H1 (cell line): ENCODE measurements at regions not wholly inside any gene's neighbourhood (a gene's known extent, or its start where the extent isn't known, plus 50 kb on each side); places are given as distances from the start of the nearest gene placed in this dataset.

Experiments
- SIRT6 ChIP-seq: IDR thresholded peaks from one replicate; pipeline ENCODE4 v1.7.1; 2012; ENCODE audit warnings: low read length, inconsistent platforms
- YY1 ChIP-seq: IDR thresholded peaks from 2 replicates; pipeline ENCODE4 v1.6.1; 2011; ENCODE audit warnings: low read depth, mild to moderate bottlenecking, low read length
- TF ChIP-seq, protein P1 (sequence below), 3 experiments: IDR thresholded peaks; 1 replicate in 2 of 3; 2 replicates in 1 of 3; pipeline versions ENCODE4 v1.5.1 to v1.6.1; 2011; ENCODE audit warnings: low read length in 3 of 3, mild to moderate bottlenecking in 3 of 3, inconsistent platforms in 2 of 3, low read depth in 1 of 3, moderate library complexity in 1 of 3; ENCODE audit not compliant: insufficient read depth in 1 of 3; ENCODE audit errors: control extremely low read depth in 1 of 3

DNA sequence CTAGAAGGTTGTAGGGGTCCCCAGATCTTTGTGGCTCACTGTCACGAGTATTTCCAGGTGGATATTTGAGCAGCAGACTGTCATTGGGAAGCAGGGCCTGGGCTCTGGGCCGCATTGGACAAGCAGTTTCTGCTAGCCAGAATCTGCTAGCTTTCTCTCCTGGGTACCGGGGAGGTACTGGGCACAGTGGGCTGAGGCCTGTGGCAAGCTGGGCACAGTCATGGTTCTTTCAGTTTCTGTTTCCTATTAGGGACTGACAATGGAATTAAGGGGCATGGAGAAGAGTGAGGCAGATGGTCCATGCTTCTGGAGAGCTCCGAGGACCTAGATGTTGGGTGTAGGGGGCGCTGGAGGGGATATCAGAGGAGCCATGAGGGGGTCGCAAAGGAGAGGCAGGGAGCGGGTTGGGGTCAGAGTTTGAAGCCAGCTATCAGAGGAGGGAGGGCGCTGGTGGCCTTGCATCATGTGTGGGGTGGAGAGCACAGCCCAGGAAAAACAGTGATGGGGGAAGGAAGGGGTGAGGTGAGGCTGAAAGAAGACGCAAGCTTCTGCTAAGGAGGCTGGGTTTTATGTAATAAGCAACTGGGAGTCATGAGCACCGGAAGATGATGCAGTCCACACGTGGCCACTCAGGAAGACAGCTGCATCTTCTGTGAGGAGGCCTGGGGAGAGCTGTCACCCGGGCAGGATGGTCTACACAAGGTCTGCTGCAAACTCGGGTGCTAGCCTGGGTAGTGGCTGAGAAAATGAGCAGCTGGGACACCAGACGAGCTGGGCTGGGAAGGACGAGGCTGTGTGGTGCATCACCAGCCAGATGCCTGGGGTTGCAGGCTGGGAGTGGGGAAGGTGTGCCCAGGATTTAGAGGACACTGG lies 72.7 kb downstream of the IER5 start (continued):
- TF ChIP-seq, protein P1, sequence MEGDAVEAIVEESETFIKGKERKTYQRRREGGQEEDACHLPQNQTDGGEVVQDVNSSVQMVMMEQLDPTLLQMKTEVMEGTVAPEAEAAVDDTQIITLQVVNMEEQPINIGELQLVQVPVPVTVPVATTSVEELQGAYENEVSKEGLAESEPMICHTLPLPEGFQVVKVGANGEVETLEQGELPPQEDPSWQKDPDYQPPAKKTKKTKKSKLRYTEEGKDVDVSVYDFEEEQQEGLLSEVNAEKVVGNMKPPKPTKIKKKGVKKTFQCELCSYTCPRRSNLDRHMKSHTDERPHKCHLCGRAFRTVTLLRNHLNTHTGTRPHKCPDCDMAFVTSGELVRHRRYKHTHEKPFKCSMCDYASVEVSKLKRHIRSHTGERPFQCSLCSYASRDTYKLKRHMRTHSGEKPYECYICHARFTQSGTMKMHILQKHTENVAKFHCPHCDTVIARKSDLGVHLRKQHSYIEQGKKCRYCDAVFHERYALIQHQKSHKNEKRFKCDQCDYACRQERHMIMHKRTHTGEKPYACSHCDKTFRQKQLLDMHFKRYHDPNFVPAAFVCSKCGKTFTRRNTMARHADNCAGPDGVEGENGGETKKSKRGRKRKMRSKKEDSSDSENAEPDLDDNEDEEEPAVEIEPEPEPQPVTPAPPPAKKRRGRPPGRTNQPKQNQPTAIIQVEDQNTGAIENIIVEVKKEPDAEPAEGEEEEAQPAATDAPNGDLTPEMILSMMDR (IDR thresholded peaks at IDR 0.05; ENCODE audit: control extremely low read depth in 1 of 3, insufficient read depth in 1 of 3, low read depth in 1 of 3, low read length in 3 of 3), result no peak
- TF ChIP-seq SIRT6 (no peak), YY1 (no peak)
